Right ventricle myocardium inferior (tissue), 1 donor: ENCODE measurements at regions not wholly inside any gene's neighbourhood (a gene's known extent, or its start where the extent isn't known, plus 50 kb on each side); places are given as distances from the start of the nearest gene placed in this dataset.
"Not testable (repeated sequence)": the region's sequence is repeated elsewhere in the genome, so short reads cannot be mapped to it uniquely, and the experiment has no call there.

Source experiments
- ATAC-seq: fragments of 200-7000 bp; cut with Tn5 transposase; one replicate; pipeline ENCODE4 v1.9.1; 2020; ENCODE audit warnings: mild to moderate bottlenecking, moderate library complexity
- DNase-seq: peaks from one replicate; pipeline ENCODE4 v3.0.0; 2021; ENCODE audit errors: missing footprints
- intact Hi-C: fragments of 100-400 bp; cut with DNase I; formaldehyde crosslinking; loops from one replicate; pipeline ENCODE4 v1.11.0; 2022
- donor health status: DM: no; HTN: yes; CAD: no; lungs with severe emphysema.

DNA sequence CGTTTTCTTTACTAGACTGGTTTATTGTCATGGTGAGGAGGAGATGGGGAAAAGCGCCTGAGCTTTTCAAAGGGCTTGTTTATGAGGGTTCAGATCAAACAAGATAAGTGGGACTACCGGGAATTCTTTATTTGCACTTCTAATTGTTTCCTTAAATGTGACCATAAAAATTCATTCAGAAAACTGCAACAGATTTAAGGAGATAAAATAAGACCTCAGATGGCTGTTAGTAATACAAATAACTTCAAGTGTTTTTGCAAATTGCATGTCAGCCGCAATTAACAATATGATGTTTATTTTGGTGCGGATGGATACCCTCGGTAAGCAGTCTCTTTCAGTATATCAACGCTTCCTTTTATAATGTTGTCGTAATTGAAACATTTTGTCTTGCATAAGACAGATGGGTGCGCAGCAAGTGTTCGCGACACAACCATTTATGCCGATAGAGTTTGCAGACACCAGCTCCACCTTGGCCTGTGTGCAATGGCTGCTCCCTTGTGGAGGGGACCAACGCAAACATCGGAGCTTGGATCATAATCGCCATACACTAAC, 151.0 kb downstream of the C4orf33 start:
- intact Hi-C loops = no loop called here
- ATAC-seq (no peak), DNase-seq (no peak)

DNA sequence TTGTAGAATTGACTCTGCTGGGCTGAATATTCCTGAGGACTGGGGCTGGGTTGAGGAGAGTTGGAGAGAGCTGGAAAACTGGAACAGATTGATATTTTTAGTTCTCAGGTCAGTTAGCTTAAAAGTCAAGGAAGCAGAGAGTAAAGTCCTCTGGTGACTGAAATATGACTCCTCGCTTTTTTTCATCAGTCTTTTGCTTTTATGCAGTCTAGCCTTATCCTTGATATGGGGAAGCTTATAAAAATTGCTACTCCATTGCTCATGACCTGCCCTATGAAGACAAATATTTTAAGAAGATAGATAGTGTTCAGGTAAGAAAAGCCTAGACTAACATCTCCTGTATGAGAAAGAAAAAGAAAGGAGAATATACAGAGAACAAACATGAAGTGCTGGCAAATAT, 152.7 kb downstream of the C4orf33 start:
- DNase-seq = no peak
- no peak for ATAC-seq
- intact Hi-C loops = no loop called here

DNA sequence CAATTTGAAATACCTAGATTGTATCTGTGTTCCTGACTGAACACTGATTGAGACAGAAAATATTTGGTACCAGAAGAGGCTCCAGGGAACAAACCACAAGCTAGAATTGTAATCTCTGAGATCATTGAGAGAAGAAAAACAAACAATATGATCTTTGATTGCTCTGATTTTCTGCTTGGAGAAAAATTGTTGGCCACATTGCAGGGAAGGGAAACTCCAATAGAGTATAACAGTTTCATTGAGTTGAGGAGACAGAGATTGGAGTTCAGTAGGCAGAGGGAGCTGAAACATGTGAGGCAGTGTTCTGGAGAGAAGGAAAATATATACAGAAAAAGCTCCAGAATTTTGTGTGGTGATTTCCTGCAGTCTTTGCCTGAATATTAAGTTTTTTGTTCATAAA, 158.2 kb downstream of the C4orf33 start:
- intact Hi-C loops = no loop called here
- no peak for ATAC-seq

DNA sequence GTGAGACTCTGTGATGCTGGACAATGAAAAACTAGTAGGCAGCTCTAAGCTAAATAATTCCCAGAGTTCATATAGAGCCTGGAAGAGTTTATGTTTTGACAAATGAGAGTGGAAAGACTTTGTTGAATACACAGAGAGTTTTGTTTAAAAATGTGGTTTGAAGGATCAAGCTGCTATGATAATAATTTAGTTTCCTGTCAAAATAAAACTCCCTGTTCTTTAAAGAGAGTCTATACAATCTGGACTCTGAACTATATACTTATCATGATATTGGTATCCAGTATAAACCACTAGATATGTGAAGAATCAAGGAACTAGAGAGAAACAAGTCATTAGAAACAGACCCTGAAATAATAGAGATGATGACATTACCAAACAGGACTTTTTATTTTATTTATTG, 158.6 kb downstream of the C4orf33 start:
- no peak for ATAC-seq
- no peak for DNase-seq
- intact Hi-C loops = no loop called here

More for the DNA sequence above, 158.2 kb downstream of the C4orf33 start:
- DNase-seq = no peak

DNA sequence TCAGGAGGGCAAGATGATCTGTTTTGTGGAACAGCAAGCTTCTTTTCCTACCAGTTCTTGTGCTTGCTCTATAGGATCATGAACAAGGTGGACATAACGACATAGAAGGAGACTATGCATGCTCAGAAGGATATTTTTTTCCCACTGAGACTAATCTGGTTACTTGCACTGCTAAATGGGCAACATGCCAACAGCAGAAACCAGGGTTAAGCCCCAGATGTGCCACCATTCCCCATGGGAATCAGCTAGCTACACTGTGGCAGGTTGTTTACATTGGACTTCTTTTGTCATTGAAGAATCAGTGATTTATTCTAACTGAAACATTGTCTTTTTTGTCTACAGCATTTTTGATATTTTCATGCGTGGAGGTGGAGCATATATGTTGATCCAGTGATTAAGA, 165.6 kb downstream of the C4orf33 start:
- ATAC-seq (no peak), DNase-seq (no peak)
- intact Hi-C loops = no loop called here

DNA sequence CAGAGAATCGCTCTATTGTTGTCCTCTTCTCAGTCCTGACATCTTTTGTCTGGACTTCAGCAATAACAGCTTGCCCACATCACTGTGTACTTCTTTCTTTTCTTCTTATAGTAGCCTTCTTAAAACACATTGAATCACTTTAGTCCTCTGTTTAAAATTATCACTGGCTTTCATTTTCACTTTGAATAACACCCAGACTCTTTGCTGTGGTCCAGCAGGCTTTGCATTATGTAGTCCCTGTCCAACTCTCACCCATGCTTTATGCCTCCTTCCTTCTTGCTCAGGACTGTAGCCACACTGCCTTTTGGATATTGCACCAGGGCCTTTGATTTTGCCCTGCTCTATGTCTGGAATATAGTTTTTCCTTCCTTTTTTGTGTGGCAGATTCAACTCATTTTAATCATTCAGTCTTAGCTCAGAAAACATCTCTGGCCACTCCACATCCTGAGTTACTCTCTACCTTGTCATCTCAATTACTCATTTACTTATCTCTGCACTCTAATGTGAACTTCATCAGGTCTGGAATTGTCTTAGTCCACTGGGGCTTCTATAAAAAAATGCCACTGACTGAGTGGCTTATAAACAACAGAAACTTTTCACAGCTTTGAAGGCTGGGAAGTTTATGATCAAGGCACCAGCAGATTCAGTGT, 168.2 kb downstream of the C4orf33 start:
- no peak for ATAC-seq
- intact Hi-C loops = no loop called here
- no peak for DNase-seq

DNA sequence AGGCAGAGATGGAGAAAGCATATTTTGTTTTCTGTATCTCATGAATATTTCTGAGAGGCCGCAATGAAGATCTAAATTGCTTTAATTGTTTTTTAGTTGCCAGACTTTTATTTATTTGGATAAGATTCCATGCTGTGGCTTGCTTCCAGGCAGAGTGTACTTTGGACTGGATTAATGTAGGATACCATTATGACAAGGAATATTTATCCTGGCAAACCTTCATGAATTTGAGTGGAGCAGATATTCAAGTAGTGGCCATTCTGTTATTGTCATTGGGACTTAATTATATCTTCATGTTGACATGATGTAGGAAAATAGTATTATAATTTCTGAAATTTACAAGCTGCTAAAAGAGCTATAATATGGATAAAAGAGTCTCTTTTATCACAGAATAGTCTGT, 182.9 kb downstream of the C4orf33 start:
- intact Hi-C loops = no loop called here
- ATAC-seq (no peak), DNase-seq (no peak)

DNA sequence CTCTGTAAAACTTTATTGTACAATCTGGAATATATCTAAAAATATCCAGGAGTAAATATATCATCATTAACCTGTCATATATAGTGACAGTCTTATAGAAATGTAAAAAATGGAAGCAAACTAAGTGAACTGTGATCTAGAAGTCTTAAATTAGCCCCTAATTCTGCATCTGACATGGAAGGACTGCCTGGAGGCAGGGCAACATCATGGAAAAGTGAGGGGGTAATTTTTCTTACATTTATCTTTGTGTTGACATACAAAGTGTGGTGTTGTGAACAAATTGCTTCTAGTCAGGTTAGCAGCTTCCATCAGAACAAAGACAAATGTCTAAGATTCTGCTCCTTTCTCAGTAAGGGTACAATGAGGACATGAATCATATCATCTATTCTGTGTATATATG, 186.3 kb downstream of the C4orf33 start:
- DNase-seq = no peak
- intact Hi-C loops = no loop called here
- ATAC-seq = no peak

DNA sequence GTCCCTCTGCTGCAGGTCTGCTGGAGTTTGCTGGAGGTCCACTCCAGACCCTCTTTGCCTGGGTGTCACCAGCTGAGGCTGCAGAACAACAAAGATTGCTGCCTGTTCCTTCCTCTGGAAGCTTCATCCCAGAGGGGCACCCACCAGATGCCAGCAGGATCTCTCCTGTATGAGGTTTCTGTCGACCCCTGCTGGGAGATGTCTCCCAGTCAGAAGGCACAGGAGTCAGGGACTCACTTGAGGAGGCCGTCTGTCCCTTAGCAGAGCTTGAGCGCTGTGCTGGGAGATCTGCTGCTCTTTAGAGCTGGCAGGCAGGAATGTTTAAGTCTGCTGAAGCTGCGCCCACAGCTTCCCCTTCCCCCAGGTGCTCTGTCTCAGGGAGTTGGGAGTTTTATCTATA, 196.2 kb downstream of the C4orf33 start:
- ATAC-seq, DNase-seq, intact Hi-C loops: not testable (repeated sequence)

DNA sequence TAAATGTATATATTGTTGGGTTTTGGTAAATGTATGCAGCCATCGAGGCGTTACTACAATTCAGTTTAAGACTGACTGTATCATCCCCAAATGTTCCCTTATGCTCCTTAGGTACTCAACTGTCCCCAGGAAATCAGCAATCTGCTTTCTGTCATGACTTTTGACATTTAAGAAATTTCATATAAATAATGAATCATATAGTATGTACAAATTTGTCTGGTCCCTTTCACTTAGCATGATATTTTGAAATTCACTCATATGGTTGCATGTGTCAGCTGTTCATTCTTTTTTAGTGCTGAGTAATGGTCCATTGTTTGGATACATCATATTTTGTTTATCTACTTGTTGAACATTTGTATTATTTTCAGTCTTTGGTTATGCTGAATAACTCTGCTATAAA, 218.8 kb downstream of the C4orf33 start:
- DNase-seq = no peak
- ATAC-seq = no peak
- intact Hi-C loops = no loop called here

DNA sequence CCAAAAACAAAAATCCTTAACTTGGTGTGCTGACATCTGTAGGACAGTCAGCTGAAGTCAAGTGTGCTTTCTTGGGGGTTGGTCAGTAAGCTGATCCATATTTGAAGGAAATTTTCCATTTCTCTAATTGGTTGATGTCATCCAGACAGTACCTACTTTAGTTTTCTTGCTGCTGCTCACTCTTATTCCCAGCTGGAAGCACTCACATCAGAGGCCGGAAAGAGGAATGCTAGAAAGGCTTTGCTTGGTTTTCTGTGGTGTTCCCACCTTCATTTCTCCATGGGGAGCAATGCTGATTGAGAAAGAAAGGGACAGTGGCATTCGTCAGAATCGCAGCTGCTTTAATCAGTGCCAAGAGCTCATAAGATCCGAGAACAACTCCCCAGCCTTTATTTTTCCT, 227.0 kb downstream of the C4orf33 start:
- no peak for ATAC-seq
- intact Hi-C loops = no loop called here
- no peak for DNase-seq

DNA sequence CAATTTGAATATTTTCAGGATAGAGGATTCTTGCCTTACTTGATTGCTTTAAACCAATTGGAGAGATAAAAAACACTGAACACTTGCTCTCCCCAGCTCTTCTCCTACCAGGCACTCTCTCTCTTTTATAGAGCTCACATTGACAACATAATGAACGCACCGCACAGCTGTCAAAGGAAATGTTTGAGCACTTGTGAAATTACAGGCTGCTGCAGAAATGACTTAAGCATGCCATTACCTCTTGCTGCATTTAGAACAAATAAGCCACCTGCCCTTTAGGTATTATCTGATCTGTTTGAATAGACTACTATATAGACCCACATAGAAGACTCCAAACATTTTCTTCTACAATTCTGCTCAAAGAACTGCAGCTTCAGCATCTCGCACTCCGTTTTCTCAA, 227.7 kb downstream of the C4orf33 start:
- DNase-seq = no peak
- ATAC-seq = no peak
- intact Hi-C loops = no loop called here

DNA sequence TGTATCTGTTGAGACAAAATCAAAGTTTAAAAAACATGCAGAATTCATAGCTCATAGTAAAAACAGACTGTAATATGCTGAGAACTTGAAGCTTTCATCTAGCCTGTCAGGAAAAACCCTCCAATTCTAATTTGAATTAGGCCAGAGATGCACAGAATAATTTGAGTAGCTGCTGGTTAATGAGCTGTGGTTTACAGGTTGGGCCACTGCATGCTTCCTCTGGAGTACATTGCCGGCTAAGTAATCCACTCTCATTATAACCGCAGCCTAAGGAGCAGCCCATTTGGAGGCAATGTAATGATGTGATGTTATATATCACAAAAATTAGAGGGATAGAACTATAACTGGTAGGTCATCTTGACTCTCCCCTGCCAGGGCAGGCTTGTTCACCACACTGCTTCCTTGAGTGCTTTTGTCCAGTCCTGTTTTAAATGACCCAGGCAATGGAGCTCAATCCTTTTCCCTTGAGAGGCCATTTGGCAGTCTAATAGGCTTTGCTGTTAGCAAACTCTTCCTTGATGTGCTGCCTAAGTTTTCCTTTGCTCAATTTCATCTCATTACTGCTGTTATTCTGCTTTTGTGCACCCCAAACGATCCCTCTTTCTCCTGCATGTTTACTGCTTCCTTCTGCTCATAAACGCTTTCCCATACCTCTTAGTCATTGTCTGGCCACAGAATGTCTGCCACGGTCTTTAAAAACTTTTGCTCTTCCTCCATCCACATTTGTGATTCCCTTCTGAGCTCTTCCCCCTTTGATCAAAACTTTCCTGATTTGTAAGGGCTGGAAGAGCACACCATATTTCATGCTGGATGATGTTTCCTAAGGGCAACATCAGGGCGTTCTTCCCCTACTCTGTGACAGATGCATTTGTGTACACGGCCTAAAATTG, 230.9 kb downstream of the C4orf33 start:
- intact Hi-C loops = no loop called here
- ATAC-seq (no peak), DNase-seq (no peak)

DNA sequence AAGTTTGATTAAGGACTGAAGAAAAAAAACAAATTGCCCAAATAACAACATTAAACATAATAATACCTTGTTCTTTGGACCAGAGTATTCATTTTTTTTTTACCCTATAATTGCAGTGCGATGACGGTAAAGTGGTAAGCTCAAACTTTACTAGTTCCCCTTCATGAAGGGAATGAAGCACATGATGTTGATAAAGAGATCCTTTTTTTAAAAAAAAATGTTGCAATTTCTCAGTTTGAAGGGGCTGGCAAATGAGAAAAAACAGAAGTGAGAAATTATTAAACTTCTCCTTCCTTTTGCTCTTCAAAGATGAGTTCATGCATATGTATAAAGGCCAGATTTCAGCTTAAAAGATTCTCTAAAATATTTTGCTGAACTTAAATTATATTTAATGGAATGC, 231.7 kb downstream of the C4orf33 start:
- DNase-seq = no peak
- intact Hi-C loops = no loop called here
- no peak for ATAC-seq

DNA sequence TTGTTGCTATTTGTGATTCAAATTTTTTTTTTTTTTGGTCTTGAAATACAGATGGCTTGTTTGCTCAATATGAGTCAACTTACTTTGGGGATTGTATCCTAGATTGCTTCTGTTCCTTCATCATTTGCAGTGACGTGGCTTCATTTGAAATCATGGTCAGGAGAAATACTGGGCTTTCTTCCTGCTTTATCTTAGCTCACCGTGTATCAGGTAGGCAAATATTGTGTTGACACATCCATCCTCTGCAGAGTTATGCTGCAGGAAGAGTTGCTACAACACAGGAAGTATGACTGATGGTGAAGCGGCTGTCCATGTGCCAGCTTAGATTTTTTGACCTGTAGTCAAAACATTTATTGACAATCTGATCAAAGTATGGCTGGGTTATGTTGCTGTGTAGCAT, 232.2 kb downstream of the C4orf33 start:
- DNase-seq (no peak), ATAC-seq (no peak)
- intact Hi-C loops = no loop called here

DNA sequence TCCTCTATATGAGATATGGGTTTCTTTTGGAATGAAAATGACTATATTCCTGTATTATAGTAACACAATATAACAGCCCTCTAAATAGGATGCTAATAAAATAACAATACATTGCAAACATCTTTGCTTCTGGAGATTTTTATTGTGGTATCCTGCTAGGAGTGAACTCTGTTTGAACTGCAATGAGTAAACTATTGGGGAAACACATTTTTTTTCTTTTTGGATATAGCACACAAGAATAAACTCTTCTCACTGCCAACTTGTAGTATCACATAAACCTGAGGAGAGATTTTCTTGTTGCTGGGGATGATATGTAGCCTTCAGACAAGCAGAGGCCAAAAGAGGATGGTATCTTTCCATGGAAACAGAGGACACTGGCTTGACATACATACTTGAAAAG, 238.2 kb downstream of the C4orf33 start:
- no peak for DNase-seq
- ATAC-seq = no peak
- intact Hi-C loops = no loop called here

DNA sequence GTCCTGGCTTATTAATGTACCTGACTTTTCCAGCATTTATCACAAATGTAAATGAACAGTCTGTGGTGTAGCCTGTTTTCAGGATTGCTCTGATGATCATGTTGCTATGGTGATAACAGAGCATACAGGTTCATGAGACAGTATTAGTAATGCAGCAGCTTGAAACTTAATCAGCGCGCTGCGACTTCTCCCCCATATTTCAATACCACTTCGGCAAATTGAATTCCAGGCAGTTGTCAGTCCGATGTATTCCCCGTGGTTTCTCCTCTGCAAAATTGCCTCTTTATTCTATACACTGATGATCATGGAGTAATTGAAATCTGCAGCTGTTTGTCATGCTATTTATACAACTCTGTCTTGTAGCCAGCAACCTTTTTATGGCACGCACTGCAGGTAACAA, 239.3 kb downstream of the C4orf33 start:
- intact Hi-C loops = no loop called here
- no peak for ATAC-seq
- DNase-seq = no peak

DNA sequence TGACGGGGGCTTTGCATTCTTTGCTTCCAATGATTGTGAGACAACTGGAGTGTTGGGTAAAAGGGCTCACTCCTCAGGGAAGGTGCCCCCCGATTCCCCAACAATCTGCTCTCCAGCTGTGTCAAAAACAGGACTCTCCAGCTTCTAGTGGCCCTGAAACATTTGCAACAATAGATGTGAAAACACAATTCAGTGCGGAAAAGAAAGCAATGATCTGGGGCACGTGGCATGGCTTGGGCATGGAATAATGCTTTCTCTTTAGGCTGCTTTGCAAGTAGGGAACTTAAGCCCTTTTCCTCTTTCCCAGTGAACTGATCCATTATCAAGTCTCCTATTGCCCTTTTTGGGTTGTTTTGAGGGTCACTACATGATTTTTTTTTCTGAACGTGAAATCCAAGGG, 239.9 kb downstream of the C4orf33 start:
- ATAC-seq (no peak), DNase-seq (no peak)
- intact Hi-C loops = no loop called here

DNA sequence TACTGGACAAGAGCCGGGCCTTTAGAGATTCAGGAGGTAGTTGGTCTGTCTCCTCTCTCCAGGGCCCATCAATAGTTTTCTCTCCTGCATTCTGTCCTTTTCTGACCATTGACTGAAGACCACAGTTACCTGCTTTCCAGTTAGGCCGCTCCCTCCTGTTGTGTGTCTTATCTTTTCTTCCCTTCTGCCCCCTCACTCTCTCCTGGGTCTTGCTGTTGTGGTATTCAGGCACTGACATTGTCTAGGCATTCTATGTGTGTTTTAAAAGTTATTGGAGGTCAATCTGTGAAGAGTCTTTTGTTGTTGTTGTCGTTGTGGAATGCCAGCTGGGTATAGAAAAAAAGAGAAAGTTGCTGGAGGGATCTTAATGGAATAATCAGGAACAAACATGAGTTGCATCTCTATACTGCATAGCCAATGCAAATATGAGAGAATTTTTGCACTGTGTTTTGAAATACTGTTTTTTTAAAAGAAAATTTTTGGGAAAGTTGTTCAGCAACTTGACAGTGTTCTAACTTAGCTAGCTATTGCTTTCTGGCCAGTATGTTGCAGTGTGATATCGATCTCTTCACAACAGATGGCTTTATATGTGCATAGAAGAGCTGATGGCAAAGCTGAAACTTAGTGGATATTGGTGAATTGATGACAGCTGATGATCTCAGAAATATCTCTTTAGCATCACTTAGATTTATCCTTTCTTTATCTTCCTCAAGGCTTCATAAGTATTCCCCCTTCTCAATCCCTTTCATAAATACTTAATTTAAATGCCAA, 240.7 kb downstream of the C4orf33 start:
- intact Hi-C loops = no loop called here
- no peak for ATAC-seq
- no peak for DNase-seq

DNA sequence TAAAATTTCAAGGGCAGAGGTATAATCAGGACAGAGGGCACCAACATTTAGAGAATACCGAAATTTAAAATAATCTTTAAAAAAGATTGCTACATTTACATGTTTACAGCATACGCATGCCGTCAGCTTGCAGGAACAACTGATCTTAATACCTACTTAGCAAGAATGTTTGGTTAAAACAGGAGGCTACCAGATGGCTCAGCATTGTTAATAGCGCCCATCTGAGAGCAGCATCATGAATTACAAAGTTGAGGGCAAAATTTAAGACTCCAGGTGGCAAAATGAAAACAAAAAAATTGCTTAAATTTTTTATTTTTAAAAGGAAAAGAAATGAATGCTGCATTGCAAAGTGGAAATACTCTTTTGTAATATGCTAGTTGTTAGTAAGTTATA, 241.3 kb downstream of the C4orf33 start:
- intact Hi-C loops = no loop called here
- ATAC-seq = no peak
- DNase-seq = no peak
